A673 (cell line): ENCODE measurements at regions not wholly inside any gene's neighbourhood (a gene's known extent, or its start where the extent isn't known, plus 50 kb on each side); places are given as distances from the start of the nearest gene placed in this dataset.

ENCODE experiments used
- BruUV-seq: library from RNA; stranded (reverse); fragments of 400-500 nt; replicated peaks from 2 replicates; lab custom pipeline; 2021; lab: Mats Ljungman, UMichigan
- CTCF ChIA-PET: fragments of 300-600 bp; sonication (Branson Sonifier 250); formaldehyde crosslinking; loops from one replicate; lab custom pipeline; 2022; ENCODE audit warnings: antibody characterized with exemption; lab: Charles Lee
- POLR2A ChIA-PET: fragments of 300-600 bp; sonication (Branson Sonifier 250); formaldehyde crosslinking; loops from one replicate; lab custom pipeline; 2022; ENCODE audit warnings: antibody characterized with exemption; ENCODE audit not compliant: low non-redundant PET; lab: Charles Lee
- DNase-seq: peaks from one replicate; pipeline ENCODE4 v3.0.0-alpha.2; 2015; ENCODE audit warnings: low spot score
- H3K27ac ChIP-seq: fragments of 200-600 bp; sonication (generic); 2 replicates; pipeline ENCODE4 v1.5.1; 2016; ENCODE audit warnings: mixed run types, low read depth, mild to moderate bottlenecking, mixed read lengths, antibody characterized with exemption, low read length; ENCODE audit not compliant: poor library complexity, severe bottlenecking
- H3K27me3 ChIP-seq: fragments of 200-600 bp; sonication (generic); replicated peaks from 2 replicates; pipeline ENCODE4 v1.6.1; 2017; ENCODE audit warnings: mixed run types, low read depth, mild to moderate bottlenecking, mixed read lengths, antibody characterized with exemption, low read length; ENCODE audit not compliant: insufficient read depth, poor library complexity
- H3K36me3 ChIP-seq: fragments of 200-600 bp; sonication (generic); 2 replicates; pipeline ENCODE4 v1.6.1; 2016; ENCODE audit warnings: mixed run types, mild to moderate bottlenecking, mixed read lengths, antibody characterized with exemption, low read length; ENCODE audit not compliant: insufficient read depth, poor library complexity, severe bottlenecking
- H3K4me1 ChIP-seq: fragments of 200-600 bp; sonication (generic); 2 replicates; pipeline ENCODE4 v1.6.1; 2017; ENCODE audit warnings: mixed run types, mild to moderate bottlenecking, mixed read lengths, antibody characterized with exemption, low read length; ENCODE audit not compliant: insufficient read depth, poor library complexity, severe bottlenecking
- H3K4me3 ChIP-seq: fragments of 200-600 bp; sonication (generic); 2 replicates; pipeline ENCODE4 v1.5.1; 2016; ENCODE audit warnings: low read depth, mixed run types, mild to moderate bottlenecking, mixed read lengths, low read length; ENCODE audit not compliant: poor library complexity, severe bottlenecking
- H3K9me3 ChIP-seq: fragments of 200-600 bp; sonication (generic); 2 replicates; pipeline ENCODE4 v1.6.1; 2016; ENCODE audit warnings: mixed run types, low read depth, mild to moderate bottlenecking, mixed read lengths, antibody characterized with exemption, low read length; ENCODE audit not compliant: poor library complexity, severe bottlenecking
- CTCF ChIP-seq: fragments of 300-800, 200-600 bp; sonication (generic); conservative IDR thresholded peaks from 2 replicates; pipeline ENCODE4 v1.5.1; 2017; ENCODE audit warnings: low read depth, mild to moderate bottlenecking, antibody characterized with exemption, low read length, moderate library complexity, mixed read lengths
- EZH2 ChIP-seq: fragments of 200-600 bp; sonication (generic); IDR thresholded peaks from 2 replicates; pipeline ENCODE4 v1.6.1; 2017; ENCODE audit warnings: borderline replicate concordance, low read depth, mild to moderate bottlenecking, mixed read lengths, antibody characterized with exemption, low read length; ENCODE audit not compliant: poor library complexity, severe bottlenecking
- intact Hi-C: fragments of 100-400 bp; cut with micrococcal nuclease; formaldehyde crosslinking; loops from one replicate; pipeline ENCODE4 v1.10.0; 2022; ENCODE audit not compliant: unreplicated experiment

- POLR2A ChIA-PET, result no interaction called here
- no peaks in the 10 kb centered on the region for H3K36me3 ChIP-seq
- CTCF ChIA-PET, result interaction anchor here (0.6 kb wide), 1 partner anchor 147 kb away, joined by 3 read pairs; no protein-coding TSS in a partner anchor
- no peak overlapping the region for H3K4me3 ChIP-seq
- intact Hi-C loops, result no loop called here
- H3K27ac ChIP-seq, result no peak overlapping the region
- no TSS peak for BruUV-seq
- no peaks in the 10 kb centered on the region for H3K4me1 ChIP-seq
- DNase-seq, result no peak
- no peaks in the 10 kb centered on the region for H3K9me3 ChIP-seq
- H3K27me3 ChIP-seq, result no peaks in the 10 kb centered on the region
- TF ChIP-seq CTCF (no peak), EZH2 (no peak)
Observed at GRCh38 chrX:74162199-74162598, 141.8 kb upstream of the ZCCHC13 start.

GRCh38 chrX:74160816-74161215 is 143.2 kb upstream of the ZCCHC13 start:
- Histone ChIP-seq H3K27ac (no peak overlapping the region), H3K4me3 (no peak overlapping the region), H3K9me3 (no peaks in the 10 kb centered on the region), H3K36me3 (no peaks in the 10 kb centered on the region), H3K4me1 (no peaks in the 10 kb centered on the region), H3K27me3 (no peaks in the 10 kb centered on the region)
- no TSS peak for BruUV-seq
- CTCF ChIA-PET, result no interaction called here
- POLR2A ChIA-PET, result no interaction called here
- intact Hi-C loops, result no loop called here
- no peak for TF ChIP-seq CTCF
- TF ChIP-seq EZH2, result no peak
- DNase-seq, result no peak

GRCh38 chrX:74160358-74160757 is 143.6 kb upstream of the ZCCHC13 start:
- CTCF ChIA-PET, result no interaction called here
- intact Hi-C loops, result no loop called here
- POLR2A ChIA-PET, result no interaction called here
- no peak for DNase-seq
- H3K27ac ChIP-seq, result no peak overlapping the region
- no peaks in the 10 kb centered on the region for H3K27me3 ChIP-seq
- no peak for TF ChIP-seq CTCF
- no peak for TF ChIP-seq EZH2
- H3K9me3 ChIP-seq, result no peaks in the 10 kb centered on the region
- no peaks in the 10 kb centered on the region for H3K4me1 ChIP-seq
- H3K4me3 ChIP-seq, result no peak overlapping the region
- H3K36me3 ChIP-seq, result no peaks in the 10 kb centered on the region
- no TSS peak for BruUV-seq
